ENCODE measurements at regions not wholly inside any gene's neighbourhood (a gene's known extent, or its start where the extent isn't known, plus 50 kb on each side); places are given as distances from the start of the nearest gene placed in this dataset.
"Not testable (repeated sequence)": the region's sequence is repeated elsewhere in the genome, so short reads cannot be mapped to it uniquely, and the experiment has no call there.

- DNase-seq (ENCODE audit: low spot score), result no peak
These were observed 251.1 kb upstream of the SHH start for GRCh38 chr7:156063241-156063810.

GRCh38 chr7:156062286-156062685 lies 250.0 kb upstream of the SHH start:
- DNase-seq (ENCODE audit: low spot score), result no peak

- DNase-seq (ENCODE audit: low spot score), result no peak
These were observed 249.5 kb upstream of the SHH start for GRCh38 chr7:156061689-156062255.

- no peak for DNase-seq (ENCODE audit: low spot score)
These were observed 248.7 kb upstream of the SHH start for GRCh38 chr7:156060925-156061324.

DNA sequence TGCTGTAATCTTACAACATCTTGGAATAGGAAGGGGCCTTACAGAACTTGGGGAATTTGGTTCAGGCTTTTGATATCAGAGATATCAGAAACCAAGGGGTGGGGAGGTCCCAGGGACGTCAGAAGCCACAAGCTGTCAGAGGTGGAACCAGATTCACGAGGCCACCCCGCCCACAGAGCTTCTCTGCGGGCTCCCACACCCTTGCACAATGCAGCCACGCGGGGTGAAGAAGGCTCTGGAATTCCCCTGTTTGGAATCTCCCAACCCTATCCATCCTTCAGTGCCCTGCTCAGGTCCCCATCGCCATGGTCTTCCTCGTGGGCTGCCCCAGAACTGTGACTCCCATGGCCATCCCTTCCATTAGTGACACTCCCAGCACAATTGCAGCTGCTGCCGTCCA lies 247.1 kb upstream of the SHH start:
- no peak for DNase-seq (ENCODE audit: low spot score)

DNA sequence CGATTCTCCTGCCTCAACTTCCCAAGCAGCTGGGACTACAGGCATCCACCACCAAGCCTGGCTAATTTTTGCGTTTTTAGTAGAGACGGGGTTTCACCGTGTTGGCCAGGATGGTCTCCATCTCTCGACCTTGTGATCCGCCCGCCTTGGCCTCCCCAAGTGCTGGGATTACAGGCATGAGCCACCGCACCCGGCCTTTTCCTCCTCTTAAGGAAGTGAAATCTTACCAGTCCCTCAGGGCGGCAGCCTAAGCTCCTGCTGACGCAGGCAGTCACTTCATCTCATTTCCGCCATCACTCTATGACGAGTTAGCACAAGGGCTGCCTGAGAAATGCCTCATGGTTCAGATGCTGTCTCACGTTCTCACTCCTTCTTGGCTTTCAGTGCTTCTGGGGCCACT lies 246.0 kb upstream of the SHH start:
- no peak for DNase-seq (ENCODE audit: low spot score)

GRCh38 chr7:156056534-156056933 lies 244.3 kb upstream of the SHH start:
- DNase-seq (ENCODE audit: low spot score), result no peak

DNA sequence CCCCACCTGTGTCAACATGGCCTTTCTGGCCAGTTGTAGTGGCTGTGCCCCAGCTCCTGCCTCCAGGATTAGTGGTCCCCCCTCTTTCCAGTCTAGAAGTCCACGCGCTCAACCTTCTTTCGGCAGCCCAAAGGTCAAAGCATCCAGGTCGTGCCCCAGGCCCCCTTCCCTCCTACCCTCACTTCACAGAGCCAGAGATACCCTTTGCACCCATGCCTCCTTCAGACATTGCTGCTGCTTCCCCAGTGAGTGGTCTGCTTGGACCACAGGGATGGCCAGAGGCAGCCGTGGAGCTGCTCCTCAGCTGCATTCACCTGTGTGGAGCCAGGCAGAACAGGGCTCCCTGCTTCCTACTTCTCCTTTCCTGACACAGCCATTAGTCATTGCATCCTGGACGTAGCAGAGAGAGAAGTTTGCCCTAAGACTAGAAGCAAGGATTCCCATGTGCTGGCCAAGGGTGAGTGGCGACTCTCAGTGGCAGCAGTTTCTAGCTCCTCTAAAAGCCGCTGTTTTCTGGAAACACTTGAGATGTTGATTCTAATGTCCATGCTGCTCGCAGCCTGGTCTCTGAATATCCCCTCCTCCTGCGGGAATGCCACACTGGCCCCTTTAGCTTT lies 243.1 kb upstream of the SHH start:
- no peak for DNase-seq (ENCODE audit: low spot score)

DNA sequence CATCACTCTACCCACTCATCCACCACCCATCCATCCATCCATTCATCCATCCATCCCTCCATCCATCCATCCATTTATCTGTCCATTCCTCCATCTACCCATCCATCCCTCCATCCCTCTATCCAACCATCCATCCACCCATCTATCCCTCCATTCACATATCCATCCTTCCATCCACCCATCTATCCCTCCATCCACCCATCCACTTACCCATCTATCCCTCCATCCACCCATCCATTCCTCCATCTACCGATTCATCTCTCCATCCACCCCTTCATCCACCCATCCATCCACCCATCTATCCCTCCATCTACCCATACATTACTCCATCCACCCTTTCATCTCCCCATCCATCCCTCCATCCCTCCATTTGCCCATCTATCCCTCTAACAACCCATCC lies 239.6 kb upstream of the SHH start:
- no peak for DNase-seq (ENCODE audit: low spot score)

GRCh38 chr7:156050636-156051569 lies 238.6 kb upstream of the SHH start:
- no peak for DNase-seq (ENCODE audit: low spot score)

GRCh38 chr7:156049366-156049765 lies 237.1 kb upstream of the SHH start:
- no peak for DNase-seq (ENCODE audit: low spot score)

DNA sequence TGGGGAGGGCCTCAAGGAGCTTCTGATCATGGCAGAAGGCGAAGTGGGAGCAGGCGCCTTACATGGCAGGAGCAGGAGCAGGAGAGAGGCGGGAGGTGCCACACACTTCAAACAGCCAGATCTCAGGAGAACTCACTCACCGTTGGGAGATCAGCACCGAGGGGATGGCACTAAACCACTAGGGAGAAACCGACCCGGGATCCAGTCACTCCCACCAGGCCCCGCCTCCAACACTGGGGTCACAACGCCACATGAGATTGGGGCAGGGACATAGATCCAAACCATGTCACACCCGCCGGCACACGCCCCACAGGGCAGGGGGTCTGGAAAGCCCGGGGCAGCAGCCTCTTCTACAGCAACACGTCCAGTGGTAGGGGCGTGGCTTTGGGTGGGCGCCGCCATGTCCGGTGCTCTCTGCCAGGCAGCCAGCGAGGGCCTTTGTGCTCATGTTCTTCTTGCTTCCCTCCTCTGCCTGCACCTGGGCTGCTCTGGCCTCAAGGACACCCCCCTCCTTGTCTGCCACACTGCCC lies 233.8 kb upstream of the SHH start:
- no peak for DNase-seq (ENCODE audit: low spot score)

DNA sequence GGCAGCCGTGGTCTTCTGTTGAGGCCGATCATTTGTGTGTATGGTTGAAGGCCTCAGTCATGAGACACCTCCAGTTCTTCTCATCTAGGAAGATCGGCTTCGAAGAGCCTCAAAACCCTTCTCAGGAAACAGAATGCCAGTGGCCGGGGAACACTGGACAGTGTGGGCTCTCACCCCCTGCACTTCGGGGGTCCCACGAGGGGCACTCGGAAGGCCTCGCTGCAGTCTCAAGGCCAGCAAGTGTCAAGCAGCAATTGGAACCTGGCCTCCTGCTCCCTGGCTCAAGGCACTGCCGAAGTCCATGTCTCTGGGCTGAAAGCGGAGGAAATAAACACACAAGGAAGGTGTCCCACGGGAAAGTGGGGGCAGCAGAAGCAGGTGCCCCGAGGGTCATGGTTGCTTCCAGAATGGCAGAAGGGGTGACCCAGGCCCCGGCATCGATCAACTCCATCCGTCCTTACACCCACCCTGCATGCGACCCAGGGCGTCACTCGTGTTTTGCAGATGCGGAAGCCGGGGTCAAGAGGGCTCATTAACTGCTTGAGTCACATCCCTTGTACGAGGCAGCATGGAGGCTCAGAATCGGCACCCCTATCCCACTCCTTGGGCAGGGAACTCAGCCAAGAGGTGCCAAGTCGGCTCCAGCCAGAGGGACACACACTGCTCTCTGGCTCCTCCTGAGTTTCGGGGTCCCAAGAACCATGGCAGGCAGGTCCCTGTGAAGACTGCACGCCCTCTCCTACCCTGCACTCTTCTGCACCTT lies 231.3 kb upstream of the SHH start:
- no peak for DNase-seq (ENCODE audit: low spot score)

DNA sequence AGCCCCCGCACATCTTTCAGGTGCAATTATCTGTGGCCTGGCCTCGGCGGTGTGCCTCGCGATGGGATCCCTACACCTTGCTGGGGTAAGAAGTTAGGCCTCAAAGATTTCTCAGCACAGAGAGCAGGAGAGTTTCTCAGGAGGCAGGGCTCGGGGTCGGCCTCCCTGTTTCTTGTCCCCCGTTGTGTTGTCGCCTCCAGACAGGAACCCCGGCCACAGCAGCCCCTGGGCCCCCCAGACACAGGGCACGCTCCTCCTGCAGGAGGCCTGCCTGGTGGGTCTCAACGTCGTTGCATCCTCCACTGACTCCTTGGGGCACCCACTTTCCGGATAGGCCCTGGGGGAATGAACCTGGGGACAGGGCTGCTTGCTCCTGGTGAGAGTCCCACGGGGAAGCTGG lies 229.1 kb upstream of the SHH start:
- DNase-seq (ENCODE audit: low spot score), result no peak

DNA sequence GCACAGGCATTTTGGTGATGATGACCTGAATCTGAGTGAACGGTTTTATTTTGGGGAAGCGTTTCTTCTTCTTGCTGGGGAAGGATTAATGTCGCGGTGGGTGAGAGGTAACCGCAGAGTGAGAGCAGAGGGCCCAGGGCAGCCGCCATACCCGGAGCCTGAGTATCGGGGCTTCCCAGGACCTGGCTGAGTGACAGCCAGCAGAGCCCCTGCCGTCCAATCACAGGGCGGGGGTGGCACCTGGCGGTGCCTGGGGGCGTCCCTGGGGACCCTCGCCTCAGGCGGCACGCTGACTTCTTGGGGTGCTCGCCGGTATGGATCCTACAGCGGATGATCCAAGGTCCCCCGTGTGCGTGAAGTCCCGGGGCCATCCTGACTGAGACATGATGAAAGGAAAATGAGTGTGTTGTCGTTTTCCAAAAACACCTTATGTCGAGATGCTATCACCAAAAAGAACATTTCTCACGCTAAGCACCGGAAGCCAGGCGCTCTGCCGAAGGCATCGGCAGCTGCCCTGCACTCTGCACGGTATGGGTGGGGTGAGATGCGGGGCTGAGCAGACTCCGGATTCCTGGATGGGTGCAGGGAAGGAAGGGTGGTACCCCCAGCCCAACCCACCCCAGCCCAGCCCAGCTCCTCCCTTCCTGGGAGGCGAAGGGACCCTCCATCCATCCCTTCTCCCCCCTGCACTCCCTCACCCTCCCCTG lies 227.9 kb upstream of the SHH start:
- DNase-seq (ENCODE audit: low spot score), result no peak

GRCh38 chr7:156039194-156039593 lies 226.9 kb upstream of the SHH start:
- no peak for DNase-seq (ENCODE audit: low spot score)

DNA sequence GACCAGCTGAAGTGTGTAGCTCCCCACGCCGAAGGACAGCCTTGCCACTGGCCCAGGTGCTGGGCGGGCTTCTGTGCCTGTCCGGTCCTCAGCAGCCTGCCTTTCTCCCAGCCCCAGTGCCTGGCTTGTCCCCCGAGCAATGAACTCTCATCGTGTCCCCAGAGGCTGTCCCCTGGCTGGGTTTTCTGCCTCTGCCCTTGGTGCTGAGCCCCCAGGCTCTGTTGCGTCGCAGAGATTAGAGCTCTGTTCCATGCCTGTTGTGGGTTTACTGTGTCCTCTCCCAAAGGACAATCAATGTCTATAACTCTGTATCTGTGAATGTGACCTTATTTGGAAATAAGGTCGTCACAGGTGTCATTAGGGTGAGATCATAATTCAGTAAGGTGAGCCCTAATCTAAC lies 226.1 kb upstream of the SHH start:
- DNase-seq (ENCODE audit: low spot score), result no peak

DNA sequence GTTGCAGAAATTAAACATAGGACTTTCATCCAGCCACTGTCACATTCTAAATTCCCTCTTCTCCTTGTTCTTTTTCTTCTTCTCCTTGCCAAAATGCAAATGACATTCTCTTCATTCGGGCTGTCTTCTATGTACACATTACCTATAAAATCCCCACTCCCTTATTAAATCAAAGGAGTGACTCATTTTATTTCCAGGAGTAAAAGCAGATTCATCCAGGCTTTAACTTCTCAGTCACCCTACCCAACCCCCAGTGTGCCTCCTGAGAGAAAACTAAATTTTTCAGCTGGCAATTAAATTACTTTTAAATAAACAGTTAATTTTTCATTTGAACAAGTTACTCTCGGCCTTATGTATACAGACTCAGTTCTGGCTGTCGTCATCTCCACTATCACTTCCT lies 223.9 kb upstream of the SHH start:
- DNase-seq (ENCODE audit: low spot score), result no peak

- DNase-seq (ENCODE audit: low spot score), result not testable (repeated sequence)
These were observed 223.1 kb upstream of the SHH start for GRCh38 chr7:156035387-156035786.

DNA sequence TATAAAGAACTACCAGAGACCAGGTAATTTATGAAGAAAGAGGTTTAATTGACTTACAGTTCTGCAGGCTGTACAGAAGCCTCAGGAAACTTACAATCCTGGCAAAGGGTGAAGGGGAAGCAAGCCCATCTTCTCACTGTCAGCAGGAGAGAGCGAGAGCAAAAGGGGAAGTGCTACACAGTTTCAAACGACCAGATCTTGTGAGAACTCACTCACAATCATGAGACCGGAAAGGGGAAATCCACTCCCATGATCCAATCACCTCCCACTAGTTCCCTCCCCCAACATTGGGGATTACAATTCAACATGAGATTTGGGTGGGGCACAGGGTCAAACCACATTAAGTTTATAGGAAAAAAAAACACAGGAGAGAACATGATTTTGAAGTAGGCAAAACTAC lies 222.1 kb upstream of the SHH start:
- peak; percentile 1 for DNase-seq (ENCODE audit: low spot score)

- DNase-seq (ENCODE audit: low spot score), result no peak
These were observed 220.7 kb upstream of the SHH start for GRCh38 chr7:156032973-156033372.

All from pons (tissue), 1 donor.